ENCODE measurements at regions not wholly inside any gene's neighbourhood (a gene's known extent, or its start where the extent isn't known, plus 50 kb on each side); places are given as distances from the start of the nearest gene placed in this dataset.

DNA sequence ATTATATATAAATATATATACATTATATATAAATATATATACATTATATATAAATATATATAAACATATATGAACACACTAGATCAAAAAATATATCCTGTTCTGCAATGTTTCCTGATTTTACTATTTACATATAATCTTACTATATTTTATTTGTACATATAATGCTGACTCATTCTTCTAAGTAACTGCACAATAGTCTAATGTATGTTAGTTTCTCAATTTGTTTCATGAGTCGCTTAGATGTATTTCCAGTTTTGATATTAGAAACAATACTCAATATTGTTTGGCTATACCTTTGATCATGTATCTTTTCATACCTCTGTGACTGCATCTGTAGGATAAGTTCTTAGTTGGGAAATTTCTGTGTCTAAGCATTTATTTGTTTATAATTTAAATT lies 669.9 kb upstream of the CCDC54 start:
- TF ChIP-seq EP300 (IDR thresholded peaks at IDR 0.05): no peak
- TF ChIP-seq CTCF (IDR thresholded peaks at IDR 0.05): no peak
- no peak for TF ChIP-seq POLR2A (IDR thresholded peaks at IDR 0.05)
